GM19438 (cell line): ENCODE measurements at regions not wholly inside any gene's neighbourhood (a gene's known extent, or its start where the extent isn't known, plus 50 kb on each side); places are given as distances from the start of the nearest gene placed in this dataset.

Experiments used
- ATAC-seq: cut with Tn5 transposase; IDR thresholded peaks from one replicate; pipeline ENCODE4 v1.9.1; 2021; ENCODE audit warnings: low read depth; ENCODE audit not compliant: unreplicated experiment

- ATAC-seq, result no peak
Observed at GRCh38 chr22:49128874-49129273, 698.8 kb downstream of the BRD1 start.

GRCh38 chr22:49124608-49125007 lies 703.1 kb downstream of the BRD1 start:
- ATAC-seq, result no peak

DNA sequence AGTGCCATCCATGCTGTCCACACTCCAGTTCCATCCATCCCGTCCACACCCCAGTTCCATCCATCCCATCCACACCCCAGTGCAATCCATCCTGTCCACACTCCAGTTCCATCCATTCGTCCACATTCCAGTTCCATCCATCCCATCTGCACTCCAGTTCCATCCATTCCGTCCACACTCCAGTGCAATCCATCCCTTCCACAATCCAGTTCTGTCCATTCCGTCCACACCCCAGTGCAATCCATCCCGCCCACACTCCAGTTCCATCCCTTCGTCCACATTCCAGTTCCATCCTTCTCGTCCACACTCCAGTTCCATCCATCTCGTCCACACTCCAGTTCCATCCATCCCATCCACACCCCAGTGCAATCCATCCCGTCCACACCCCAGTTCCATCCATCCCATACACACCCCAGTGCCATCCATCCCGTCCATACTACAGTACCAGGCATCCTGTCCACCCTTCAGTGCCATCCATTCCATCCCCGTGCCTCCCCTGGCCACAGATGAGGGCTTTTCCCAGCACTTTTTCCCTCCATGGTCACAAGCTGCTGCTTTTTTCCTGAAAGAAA lies 704.0 kb downstream of the BRD1 start:
- no peak for ATAC-seq

- no peak for ATAC-seq
Observed at GRCh38 chr22:49119551-49119952, 708.1 kb downstream of the BRD1 start.

DNA sequence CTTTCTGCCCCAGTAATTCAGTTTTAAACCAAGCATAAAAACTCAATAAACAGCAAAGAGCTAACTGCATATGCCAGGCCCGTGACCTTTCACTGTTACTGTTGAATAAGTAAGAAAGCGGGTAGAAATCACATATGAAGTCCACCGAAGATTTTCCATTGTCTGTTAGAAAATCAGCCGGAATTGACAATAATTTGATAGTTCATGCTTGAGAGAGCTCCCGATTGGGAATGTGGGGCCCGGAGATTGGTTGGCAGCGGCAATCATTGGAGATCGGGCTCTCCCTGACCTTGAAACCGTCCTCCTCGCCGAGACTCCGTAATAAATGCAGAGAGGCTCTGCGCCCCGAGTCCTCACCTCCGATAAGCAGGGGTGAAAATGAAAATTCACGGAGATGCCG lies 709.6 kb downstream of the BRD1 start:
- no peak for ATAC-seq

- ATAC-seq, result no peak
Observed at GRCh38 chr22:49117486-49117885, 710.2 kb downstream of the BRD1 start.

DNA sequence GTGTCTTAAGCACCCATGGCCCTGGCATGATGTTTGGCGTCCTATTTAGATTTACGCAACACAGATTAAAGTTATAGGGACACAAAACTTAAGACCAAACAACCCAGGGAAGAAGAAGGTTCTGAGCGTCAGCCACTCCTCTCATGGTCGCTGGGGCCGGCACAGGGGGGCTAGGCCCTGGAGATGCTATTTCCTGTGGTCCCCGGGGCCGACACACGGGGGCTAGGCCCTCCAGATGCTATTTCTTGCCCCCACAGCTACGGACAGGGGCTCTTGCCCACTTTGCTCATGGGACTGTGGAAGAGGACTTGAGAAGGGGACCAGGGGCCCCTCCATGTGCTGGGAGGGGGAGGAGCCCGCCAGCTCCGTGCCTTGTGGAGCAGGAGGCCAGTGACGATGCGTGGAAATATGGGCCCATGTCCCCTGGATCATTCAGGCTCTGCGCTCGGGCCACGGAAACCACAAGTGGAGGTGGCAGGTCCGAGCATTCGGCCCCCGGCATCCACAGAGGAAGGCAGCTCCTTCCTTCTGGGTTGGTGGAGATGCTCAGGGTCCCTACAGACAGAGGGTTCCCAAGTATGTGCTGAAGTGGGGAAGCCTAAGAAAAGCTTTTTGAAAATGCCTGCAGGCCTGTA lies 711.1 kb downstream of the BRD1 start:
- no peak for ATAC-seq

GRCh38 chr22:49116021-49116420 lies 711.7 kb downstream of the BRD1 start:
- no peak for ATAC-seq

GRCh38 chr22:49115197-49115596 lies 712.5 kb downstream of the BRD1 start:
- no peak for ATAC-seq

DNA sequence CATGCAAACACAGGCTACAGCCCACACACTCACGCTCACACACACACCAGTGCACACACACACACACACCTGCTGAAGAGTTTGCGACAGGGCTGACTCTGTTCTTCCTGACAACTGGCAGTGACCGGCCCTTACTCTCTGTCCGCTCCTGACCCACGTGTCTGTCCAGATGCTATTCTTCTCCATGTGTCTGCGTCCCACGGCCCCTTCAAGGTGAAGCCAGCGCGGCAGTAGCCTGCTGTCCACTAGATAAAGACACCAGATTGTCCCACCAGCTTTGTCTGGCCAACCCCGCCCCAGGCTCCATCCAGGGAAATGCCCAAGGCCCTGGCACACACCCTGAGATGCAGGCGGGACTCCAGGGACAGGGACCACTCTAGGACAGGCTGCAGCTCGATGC lies 713.9 kb downstream of the BRD1 start:
- ATAC-seq, result no peak

DNA sequence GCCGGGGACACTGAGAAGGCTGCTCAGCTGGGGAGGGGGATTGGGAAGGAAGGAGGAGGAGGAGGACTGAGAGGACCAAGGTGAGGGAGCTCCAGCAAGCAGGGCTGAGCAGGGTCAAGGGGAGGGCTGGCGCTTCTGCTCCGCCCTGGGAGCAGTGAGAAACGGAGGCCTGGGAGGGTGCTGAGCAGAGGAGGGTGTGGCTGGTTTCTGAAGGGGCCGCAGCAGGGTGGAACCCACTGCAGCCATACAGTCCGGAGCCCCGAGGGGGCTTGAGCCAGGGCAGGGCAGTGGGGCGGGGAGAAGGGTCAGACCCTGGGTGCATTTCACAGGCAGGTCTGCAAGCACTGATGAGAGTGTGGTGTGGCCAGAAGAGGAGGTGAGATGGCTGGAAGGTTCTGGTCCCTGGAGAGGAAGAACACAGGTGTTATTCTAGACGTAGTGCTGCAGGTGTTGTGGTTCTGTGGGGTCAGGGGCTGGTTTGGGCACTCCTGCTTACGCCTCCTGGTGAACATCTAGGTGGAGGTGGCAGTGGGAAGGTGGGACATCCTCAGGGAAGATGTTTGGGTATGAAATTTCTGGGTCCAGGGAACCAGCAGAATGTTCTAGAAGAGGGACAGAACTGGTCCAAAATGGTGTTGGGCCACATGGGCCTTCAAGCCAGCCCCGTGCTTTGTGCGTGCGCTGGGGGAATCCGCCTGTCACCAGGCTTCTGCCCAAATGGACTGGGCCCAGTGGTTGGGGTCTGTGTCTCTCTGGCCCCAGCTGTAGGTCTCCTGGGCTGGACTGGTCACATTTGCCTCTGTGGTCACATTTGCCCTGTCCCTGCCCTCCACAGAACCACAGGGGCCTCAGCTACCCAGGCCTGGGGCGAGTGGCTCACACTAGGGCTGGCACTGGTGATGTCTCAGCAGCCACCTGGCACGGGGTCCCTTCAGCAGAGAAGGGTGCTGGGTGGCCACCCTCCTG lies 714.7 kb downstream of the BRD1 start:
- no peak for ATAC-seq

DNA sequence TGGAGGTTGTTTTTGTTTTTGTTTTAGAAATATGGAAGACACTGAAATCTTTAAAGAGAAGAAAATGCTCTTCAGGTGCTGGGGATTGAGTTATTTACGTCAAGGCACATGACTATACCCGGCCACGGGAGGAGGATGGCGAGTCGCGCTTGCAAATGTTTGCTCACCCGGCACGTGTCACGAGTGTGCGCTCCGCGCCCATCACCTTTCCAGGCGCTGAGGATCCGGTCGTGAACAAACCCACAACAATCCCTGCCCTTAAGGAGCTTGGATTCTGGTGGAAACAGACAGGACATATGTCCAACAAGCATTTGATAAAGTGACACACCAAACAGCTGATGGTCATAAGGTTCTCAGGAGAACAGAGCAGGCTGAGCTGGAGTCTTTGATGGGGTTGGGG lies 715.5 kb downstream of the BRD1 start:
- no peak for ATAC-seq

GRCh38 chr22:49111085-49111484 lies 716.6 kb downstream of the BRD1 start:
- ATAC-seq, result no peak

DNA sequence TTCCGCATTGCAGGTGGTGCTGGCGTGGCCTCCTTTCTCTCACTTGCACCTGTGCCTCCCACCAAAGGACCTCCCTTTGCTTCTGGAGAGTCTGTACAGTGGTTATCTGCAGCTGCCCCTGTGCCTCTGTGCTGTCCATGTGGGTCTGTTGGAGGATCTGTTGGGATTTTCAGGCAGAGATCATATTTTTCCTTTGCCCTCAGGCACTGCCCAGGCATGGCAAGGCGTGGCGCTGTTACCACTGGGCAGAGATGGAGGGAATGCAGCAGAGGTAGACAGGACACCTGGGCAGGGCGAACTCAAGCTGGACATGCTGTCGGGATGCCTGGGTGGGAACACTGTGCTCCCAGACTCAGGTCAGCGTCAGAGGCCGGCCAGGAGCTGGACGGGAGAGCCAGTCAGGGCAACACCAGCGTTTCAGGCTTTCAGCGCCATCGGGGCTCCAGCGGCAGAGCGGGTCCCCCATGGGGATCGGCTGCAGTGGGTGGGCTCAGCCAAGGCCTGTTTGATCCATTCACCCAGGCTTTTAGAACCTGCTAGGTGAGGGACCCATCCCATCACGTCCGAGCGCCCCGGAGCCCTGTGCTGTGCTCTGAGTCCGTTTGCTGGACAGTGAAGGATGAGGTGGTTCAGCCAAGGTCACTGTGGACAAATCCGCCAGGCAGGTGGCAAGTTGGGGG lies 718.9 kb downstream of the BRD1 start:
- ATAC-seq, result no peak

DNA sequence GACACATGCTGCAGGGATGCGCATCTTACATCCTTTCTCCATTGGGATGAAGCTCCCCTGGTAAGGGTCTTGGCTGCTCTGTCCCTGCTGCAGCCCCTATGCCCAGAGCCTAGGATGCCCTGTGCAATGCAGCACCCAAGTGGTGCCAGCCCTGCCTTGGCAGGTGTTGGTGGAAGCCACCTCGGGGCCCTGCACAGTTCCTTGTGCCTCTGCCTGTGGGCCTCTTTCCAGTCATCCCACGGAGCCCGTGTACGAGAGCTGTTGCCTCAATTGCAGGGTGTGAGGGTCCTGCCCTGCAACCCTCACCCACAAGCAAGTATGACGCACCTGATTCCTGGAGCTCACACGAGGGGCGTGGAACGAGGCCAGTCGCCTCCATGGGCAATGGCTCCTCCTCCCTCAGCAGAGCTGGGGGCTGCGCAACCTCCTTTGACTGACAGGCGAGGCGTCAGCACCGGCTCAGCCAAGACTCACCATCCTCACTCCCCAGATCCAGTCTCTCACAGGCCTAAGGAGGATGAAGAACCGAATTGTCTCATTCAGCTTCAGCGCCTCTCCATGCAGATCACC lies 719.6 kb downstream of the BRD1 start:
- ATAC-seq, result no peak

GRCh38 chr22:49107561-49107960 lies 720.1 kb downstream of the BRD1 start:
- no peak for ATAC-seq

DNA sequence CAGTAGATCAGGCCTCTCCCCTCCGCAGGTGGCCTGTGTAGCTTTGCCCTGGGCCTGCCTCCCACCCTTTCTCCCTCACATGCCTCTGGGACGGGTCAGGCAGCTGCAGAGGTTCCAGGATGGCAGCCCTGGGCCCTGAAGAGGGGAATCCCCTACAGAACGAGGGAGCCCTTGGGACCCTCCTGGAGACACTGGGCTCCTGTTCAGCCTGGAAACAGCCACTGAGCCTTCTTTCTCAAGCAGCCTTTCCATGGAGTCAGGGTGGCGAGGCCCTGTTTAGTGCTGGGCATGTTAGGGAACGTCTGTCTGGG lies 720.9 kb downstream of the BRD1 start:
- ATAC-seq, result no peak

DNA sequence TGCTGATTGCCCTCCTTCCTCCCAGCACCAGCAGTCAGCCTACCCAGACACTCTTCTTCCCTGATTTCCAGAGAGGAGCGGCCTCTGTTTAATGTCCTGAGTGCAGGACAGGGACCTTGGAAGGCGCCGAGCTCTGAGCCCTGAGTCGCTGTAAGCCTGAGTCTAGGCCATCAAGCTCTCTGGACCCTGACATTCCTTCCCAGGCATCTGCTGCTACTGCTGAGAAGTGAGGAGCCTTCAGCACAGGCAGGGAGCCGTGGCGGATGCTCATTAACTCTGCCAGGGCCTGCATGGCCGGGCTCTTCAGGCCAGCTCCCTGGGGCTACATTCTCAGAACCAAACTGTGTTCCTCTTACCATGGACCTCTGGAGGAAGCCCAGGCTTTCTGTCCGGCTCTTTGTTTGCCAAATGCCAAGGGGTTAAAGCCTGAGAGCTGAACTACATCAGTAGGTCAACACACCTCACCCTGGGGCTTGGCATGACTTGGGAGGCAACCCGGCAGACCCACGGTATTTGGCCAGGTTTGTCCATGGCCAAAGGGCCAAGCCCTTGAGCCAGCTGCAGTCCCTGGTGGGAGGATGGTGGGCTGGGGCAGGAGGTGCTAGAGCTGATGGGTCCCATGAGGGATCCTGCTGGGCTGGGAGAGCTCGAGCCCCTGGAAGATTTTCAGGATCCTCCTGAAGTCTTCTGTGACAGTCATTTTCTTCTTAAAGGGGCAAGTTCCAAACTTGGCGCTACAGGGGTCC lies 721.4 kb downstream of the BRD1 start:
- ATAC-seq, result no peak

DNA sequence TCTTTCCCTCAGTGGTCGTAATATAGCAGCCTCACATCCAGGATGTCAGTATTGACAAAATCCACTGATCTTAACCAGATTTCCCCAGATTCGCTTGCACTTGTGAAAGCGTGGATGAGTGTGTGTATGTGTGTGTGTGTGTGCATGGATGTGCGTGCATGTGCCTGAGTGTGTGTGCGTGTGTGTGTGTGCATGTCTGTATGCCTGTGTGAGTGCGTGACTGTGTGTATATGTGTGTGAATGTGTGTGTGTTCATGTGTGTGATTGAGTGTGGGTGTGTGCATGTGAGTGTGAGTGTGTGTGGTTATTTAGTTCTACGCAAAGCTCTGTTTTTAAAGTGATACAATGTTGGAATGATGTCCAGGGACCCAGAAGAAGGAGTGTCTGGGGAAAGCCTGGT lies 723.2 kb downstream of the BRD1 start:
- ATAC-seq, result no peak

GRCh38 chr22:49103314-49104059 lies 724.2 kb downstream of the BRD1 start:
- no peak for ATAC-seq
